ENCODE measurements at regions not wholly inside any gene's neighbourhood (a gene's known extent, or its start where the extent isn't known, plus 50 kb on each side); places are given as distances from the start of the nearest gene placed in this dataset.

DNA sequence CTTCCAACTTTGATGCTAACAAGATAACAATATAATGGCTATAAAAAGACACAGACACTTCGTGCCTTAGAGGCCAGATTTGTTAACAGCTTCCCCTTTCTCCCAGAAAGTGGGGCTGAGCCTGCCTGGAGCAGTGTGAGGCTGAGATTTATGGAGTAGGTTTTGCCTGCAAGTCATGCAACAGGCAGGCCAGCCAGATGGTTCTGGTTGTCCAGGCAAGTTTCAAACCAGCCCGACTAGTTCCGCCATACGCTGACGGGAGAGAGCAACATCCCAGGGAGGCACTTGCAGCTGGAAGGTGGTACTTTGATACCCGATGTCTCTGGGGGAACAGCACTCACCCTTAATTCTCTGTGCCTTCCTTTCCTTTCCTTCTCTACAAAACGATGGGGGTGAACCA, 81.3 kb upstream of the NAA20 start:
- no peak for DNase-seq
- in situ Hi-C loops (cut with HindIII; ENCODE audit: low pct_ligation_motif_present, low pct_unique_long_range_greater_than_20kb, low sequenced_read_pairs): no loop called here

DNA sequence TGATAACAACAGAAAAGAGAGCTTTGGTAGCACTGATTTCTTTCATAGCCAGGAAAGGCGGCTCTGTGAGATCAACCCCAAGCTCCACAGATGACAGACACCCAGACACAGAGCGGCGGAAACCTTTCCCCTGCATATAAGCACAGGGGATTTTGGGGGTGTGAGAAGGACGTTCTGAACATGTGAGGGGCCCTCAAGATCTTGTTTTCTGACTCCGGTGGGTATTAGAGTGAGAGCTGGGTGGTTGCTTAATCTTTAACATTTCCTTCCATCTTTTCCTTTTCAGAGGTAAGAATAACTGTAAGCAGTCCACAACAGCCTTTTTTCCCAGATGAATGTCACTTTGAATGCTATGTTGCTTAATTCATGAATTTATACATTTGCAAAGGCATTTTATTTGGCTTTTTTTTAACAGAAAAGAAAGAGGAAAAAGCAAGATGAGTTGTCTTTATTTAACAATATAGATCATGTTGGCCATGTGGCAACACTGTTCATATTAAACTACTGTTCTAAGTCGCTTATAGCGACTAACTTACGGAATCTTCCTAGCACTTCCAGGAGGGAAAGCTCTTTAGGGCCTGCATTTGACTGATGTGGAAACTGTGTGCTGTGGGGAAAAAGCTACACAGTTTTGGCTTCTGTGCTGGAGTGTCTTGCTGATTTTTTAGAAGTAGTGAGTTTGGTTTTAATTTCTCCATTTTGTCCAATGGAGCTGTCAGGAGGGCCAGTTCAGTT, 80.5 kb upstream of the NAA20 start:
- in situ Hi-C loops (cut with HindIII; ENCODE audit: low pct_ligation_motif_present, low pct_unique_long_range_greater_than_20kb, low sequenced_read_pairs): no loop called here
- DNase-seq: no peak

DNA sequence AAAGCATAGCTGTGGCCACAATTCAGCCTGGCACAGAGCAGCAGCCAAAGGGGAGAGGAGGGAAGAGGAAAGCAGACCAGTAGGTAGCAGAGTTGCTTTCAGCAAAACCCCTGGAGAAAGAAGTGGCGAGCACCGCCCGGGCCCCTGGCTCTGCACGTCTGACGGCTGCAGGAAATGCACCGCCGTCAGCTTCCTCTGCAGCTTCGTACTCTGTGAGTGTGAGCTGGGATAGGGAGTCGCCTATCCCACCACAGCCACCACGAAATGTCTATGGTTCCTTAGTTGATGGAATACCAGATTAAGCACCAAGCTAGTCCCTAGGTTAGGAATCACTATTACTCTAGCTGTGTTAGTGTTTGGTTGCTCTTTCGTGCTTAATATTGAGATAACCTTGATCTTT, 79.9 kb upstream of the NAA20 start:
- DNase-seq: no peak
- in situ Hi-C loops (cut with HindIII; ENCODE audit: low pct_ligation_motif_present, low pct_unique_long_range_greater_than_20kb, low sequenced_read_pairs): no loop called here

DNA sequence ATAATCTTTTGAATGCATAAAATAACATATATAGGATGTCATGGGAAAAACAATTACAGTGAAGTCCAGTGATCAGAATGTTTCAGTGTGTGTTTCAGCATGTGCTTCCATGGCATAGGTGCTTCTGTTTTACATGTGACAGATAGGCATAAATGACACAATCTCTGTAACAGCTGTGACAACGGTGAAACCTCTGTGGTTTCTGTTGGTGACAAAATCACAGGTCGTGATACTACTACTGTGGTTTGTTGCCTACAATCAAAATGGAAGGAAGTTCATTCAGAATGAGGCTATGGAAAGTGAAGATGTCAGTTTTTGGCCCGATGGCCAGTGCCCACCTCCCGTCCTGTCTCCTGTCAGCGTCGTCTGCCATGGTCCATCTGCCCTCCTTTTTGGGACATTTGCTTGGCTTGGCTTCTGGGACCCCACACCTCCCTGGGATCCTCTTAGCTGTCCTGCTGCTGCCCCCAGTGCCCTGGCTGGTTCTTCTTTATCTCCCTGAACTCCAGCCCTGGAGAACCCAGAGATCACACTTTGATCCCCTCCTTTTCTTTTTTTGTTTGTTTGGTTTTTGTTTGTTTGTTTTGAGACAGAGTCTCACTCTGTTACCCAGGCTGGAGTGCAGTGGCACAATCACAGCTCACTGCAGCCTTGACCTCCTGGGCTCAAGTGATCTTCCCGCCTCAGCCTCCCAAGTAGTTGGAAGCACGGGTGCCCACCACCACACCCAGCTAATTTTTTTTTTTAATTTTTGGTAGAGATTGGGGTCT, 79.3 kb upstream of the NAA20 start:
- in situ Hi-C loops (cut with HindIII; ENCODE audit: low pct_ligation_motif_present, low pct_unique_long_range_greater_than_20kb, low sequenced_read_pairs): no loop called here
- no peak for DNase-seq

DNA sequence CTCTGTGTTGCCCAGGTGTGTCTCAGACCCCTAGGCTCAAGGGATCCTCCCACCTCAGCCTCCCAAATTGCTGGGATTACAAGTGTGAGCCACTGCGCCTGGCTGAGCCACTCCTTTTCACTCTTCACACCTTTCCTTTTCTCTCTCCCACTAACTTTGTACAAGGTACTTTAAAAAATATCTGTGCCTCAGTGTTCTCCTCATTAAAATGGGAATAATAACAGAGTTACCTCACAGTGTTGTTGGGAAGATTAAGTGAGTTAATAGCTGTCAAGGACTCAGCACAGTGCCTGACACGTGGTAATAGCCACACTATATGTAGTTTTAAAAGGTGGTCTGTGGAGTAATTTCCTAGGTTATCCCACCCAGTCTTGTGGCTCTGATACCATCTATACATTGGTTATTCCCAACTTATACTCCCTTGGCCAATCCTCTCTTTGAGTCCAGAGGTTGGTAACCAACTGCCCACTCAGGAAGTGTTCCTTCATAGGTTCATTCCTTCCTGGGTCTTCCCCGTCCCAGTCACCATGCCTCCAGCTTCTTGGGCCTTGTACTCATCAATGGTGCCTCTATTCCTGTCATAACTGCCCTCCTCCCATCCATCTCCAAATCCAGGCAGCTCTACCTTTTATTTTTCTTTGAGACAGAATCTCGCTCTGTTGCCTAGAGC, 78.6 kb upstream of the NAA20 start:
- in situ Hi-C loops (cut with HindIII; ENCODE audit: low pct_ligation_motif_present, low pct_unique_long_range_greater_than_20kb, low sequenced_read_pairs): no loop called here
- DNase-seq: no peak

DNA sequence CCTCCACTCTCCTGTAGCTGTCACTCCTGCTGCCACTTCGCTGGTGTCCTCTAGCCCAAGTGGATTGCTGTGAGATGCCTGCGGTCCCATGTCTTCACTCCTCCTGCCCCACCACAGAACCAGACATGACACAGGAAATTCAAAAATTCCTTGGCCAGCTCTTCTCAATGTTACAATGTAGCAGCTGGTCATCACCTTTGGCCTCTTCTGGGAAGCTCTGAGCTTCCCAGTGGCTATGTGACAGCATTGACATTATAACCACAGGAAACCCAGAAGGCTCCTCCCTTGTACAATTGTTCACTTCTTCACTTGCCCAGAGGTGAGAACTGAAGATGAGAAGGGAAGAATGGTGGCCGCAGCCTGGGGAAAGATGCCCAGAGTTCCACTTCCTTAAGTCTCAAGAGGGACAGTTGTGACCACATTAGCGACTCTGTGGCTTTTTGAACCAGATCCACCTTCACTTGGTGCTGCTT, 76.1 kb upstream of the NAA20 start:
- no peak for DNase-seq
- in situ Hi-C loops (cut with HindIII; ENCODE audit: low pct_ligation_motif_present, low pct_unique_long_range_greater_than_20kb, low sequenced_read_pairs): no loop called here

DNA sequence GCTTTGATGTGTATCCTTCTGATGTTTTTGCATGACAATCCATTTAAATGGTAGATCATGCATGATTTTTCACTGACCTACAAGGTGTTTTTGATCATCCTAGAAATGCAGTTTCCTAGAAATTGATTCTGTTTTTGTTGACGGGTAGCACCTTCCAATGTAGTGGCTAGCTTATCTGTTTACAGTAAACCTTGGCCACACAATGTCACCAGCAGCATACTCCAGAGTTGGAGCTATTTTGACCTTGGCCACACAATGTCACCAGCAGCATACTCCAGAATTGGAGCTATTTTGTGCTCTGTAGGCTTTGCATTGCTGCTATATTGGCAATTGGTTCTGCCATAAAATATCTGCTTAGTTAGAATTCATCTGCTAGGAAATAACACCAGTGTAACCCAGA, 74.6 kb upstream of the NAA20 start:
- in situ Hi-C loops (cut with HindIII; ENCODE audit: low pct_ligation_motif_present, low pct_unique_long_range_greater_than_20kb, low sequenced_read_pairs): no loop called here
- no peak for DNase-seq

DNA sequence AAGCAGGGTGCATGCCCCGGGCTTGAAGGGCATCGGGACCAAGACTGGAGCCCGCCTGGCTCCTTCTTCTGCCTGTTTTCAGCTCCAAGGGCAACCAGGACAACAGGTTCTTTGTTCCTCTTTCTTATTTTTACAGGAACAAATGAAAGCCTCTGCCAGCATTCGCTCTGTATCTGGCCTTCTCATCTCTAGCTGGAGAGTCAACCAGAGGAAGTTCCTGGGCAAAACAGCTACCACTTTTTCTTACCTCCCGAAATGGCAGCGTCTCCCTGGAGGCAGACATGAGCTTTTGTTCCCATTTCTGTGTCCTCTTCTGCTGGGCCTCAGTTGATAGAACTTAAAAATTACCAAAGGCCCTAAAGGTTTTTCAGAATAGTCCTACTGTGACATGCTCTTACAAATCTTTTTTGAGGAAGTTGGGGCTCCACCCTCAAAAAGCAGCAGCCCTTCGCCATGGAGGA, 74.1 kb upstream of the NAA20 start:
- no peak for DNase-seq
- in situ Hi-C loops (cut with HindIII; ENCODE audit: low pct_ligation_motif_present, low pct_unique_long_range_greater_than_20kb, low sequenced_read_pairs): no loop called here

DNA sequence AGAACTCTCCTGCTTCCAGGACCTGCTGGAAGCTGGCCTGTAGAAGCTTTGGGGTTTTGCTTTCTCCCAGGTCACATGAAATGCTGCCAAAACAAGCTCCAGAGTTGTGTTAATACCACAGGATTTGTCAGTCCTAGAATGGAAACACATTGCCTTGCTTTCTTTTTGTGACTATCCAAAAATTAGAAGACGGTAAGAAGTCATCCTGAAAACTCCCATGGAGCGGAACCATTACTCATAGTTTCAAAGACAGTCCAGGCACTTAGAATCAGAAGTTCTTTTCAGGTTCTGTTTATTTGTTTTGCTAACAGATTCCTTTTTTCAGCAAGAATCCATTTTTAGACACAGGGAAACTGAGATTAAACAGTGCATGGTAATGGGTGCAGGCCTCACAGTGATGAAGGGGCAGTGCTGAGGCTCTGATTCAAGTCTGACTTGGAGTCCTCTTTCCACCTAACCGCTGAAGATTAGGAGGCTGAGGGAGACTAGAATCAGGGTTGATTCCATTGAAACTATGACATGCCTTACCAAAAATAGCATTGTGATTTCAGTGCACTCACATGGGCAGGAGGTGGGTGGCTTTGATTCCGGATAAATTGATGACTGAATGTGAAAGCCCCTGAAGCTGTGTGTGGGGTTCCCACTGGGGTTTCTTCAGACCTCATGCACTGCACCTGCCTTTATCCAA, 72.2 kb upstream of the NAA20 start:
- in situ Hi-C loops (cut with HindIII; ENCODE audit: low pct_ligation_motif_present, low pct_unique_long_range_greater_than_20kb, low sequenced_read_pairs): no loop called here
- no peak for DNase-seq

DNA sequence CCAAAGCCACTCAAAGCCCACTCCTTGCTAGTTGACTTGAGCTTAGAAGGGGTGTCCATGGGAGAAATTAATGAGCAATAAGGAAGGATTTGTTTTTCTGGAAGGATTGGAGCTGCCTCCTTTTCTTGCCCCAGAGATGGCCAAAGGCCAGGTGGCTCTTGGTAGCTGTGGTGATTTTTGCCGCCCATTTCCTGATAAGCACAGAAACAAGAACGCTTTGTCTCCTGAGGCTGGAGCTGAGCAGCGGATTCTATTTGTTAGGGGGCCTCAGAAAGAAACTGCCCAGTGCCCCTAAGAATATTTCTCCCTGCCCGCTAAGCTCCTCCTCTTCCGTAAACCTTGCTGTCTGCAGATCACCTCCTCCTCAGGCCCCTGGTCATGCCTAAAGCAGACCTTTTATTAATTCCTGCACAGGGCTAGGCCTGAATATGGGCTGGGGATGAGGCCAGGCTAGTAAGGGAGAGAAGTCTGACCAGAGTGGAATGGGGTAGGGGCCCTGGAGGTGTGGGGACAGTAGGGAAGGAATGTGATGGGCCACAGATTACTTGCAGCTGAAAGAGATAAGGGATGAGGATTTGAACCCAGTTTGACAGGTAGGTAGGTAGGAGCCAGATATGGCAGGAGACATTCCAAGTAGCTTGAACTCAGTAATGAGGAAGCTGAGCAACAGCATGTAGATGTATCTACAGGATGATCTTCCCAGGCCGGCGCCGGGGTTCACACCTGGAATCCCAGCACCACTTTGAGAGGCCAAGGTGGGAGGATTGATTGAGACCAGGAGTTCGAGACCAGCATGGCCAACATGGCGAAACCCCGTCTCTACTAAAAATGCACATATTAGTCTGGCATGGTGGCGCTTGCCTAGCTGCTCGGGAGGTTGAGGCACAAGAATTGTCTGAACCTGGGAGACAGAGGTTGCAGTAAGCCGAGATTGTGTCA, 71.2 kb upstream of the NAA20 start:
- DNase-seq: no peak
- in situ Hi-C loops (cut with HindIII; ENCODE audit: low pct_ligation_motif_present, low pct_unique_long_range_greater_than_20kb, low sequenced_read_pairs): no loop called here

DNA sequence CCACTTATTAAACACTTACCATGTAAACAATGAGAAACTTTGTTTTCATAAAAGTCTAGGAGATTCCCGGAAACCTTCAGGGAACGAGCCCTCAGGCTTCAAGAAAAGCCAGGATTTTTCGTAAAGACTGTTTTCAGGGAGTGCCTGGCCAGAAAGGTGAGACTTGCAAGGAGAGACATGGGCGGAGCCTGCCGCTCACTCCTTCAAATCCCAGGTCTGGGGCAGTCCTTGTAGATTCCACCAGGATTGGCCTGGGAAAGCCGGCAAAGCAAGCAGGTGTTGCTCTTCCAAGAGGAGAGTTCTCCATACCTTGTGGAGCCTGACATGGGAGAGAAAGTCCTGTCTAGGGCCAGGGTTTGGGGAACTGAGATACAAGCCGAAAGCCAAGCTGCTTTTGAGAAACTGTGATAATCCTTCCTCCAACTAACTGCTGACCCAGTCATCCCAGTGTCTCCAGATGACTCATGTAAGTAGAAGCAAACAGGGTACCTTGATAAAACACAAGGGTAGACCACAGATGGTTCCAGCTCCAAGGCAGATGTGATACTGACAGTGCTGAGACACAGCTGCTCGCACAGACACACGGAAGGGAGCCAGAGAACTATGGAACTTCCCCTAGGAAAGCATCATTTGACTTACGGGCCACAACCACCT, 69.4 kb upstream of the NAA20 start:
- in situ Hi-C loops (cut with HindIII; ENCODE audit: low pct_ligation_motif_present, low pct_unique_long_range_greater_than_20kb, low sequenced_read_pairs): no loop called here
- DNase-seq: no peak

DNA sequence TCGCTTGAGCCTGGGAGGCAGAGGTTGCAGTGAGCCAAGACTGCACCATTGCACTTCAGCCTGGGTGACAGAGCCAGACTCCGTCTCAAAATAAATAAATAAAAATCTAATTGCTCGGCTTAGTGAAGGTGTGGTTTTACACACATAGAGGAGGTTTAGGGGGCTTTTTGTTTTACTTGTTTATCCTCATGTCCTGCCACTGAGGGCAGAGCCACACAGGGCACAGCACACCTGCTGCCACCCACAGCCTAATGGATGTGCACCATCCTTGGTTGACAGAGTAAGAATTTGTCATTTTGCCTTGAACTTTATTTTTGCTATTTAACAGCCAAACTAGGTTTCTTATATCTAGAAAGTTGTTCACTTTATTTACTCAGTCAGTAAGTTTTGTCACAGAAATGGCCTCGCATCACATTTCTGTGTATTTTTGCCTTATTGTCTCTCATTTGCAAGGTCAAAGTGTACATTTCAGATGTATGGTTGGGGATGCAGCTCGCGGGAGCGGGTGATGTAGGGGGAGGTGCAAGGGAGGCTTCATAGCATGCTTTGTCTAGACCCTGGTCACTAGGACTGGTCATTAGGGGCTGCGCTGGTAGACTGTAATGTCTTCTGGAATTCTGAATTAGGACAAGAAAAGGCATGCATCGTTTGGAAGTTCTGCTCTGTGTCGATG, 67.8 kb upstream of the NAA20 start:
- no peak for DNase-seq
- in situ Hi-C loops (cut with HindIII; ENCODE audit: low pct_ligation_motif_present, low pct_unique_long_range_greater_than_20kb, low sequenced_read_pairs): no loop called here

DNA sequence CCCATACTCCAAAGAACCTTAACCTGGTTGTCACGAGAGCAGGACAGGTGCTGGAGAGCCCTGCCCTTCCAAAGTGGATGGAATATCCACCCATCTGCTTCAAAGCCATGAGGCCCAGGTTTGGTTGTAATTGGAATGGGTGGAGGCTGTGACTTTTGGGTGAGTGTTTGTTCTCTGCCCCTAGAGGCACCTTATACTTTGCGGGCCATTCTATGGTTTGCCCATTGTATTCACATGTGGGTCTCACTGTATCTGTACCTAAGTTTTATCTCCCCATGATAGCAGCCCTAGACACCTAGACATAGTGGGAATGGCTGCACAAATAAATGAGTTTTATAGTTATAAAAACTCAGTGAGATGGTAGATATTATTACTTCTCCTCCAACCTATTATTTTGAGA, 67.1 kb upstream of the NAA20 start:
- DNase-seq: no peak

DNA sequence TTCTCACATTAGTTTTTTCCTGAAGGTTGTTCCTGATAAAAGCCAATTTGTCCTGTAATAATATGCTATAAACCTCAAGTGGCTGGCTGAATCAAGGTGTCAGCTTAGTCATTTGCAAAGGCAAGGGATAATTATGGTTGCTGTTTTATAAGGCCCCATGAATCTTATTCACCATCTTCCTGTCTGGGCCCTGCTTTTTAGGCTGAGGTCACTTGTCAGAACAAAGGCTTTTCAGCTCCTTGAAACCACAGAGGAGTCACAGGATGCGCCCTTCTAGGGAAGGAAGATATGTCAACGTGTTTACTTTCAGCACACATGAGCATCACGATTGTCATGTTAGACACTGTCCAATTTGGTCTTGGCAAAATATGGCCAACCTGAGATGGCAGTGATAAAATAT, 64.8 kb upstream of the NAA20 start:
- in situ Hi-C loops (cut with HindIII; ENCODE audit: low pct_ligation_motif_present, low pct_unique_long_range_greater_than_20kb, low sequenced_read_pairs): no loop called here
- no peak for DNase-seq

More for the DNA sequence above, 67.1 kb upstream of the NAA20 start:
- in situ Hi-C loops (cut with HindIII; ENCODE audit: low pct_ligation_motif_present, low pct_unique_long_range_greater_than_20kb, low sequenced_read_pairs): no loop called here

DNA sequence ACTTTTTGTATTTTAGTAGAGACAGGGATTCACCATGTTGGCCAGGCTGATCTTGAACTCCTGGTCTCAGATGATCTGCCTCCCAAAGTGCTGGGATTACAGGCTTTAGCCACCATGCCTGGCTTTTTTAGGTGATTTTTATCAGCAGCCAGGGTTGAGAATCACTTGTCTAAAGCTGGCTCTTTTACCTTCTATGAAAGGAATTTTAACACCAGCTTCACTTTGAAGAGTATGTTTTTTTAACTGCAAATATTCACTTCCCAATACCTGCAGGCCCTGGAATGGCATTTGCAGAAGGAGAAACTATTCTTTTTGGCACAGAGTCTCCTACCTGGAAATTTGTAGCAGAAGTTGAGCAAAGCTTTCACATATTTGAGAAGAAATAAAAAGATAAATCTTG, 63.6 kb upstream of the NAA20 start:
- in situ Hi-C loops (cut with HindIII; ENCODE audit: low pct_ligation_motif_present, low pct_unique_long_range_greater_than_20kb, low sequenced_read_pairs): no loop called here
- no peak for DNase-seq

DNA sequence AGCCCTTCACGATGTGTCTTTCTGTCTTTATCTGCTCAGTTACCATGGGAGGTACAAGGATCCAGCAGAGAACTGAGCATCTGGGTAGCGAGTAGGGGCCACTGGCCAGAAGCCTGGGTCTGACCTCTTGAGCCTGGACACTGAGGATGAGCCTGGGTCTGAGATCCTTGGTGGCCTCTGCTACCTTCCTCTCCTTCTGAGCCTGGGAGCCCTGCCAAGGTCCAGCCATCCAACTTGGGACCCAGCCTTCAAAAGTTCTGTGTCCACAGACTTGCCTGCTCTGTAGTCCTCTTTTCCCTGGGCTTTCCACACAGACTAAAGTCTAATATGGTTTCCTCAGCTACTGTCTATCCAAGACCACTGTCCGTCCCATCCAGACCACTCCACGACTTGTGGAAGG, 60.2 kb upstream of the NAA20 start:
- in situ Hi-C loops (cut with HindIII; ENCODE audit: low pct_ligation_motif_present, low pct_unique_long_range_greater_than_20kb, low sequenced_read_pairs): no loop called here

DNA sequence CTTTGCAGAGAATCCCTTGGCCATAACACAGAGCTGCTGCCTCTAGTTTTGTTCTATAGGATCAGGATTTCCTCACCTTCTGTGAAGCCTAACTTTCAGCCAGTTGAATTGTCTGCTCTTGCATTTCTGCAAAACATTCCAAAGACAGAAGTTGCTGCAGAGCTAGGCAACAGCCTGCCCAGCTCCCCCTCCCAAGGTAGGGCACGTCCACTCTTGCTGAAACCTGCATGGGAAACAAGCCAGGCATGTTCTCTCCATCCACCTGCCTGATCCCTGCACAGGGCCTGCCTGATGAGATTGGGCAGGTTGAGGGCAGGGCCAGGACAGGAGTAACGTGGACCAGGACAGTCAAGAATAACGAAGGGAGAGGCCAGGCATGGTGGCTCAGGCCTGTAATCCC, 58.9 kb upstream of the NAA20 start:
- in situ Hi-C loops (cut with HindIII; ENCODE audit: low pct_ligation_motif_present, low pct_unique_long_range_greater_than_20kb, low sequenced_read_pairs): no loop called here
- no peak for DNase-seq

More for the DNA sequence above, 60.2 kb upstream of the NAA20 start:
- DNase-seq: no peak

Measured in ACHN (cell line).